Head of caudate nucleus (tissue), 42 donors: ENCODE measurements at regions not wholly inside any gene's neighbourhood (a gene's known extent, or its start where the extent isn't known, plus 50 kb on each side); places are given as distances from the start of the nearest gene placed in this dataset.

ENCODE experiments used
- DNase-seq, 42 donors: peaks; one replicate each; pipeline versions ENCODE4 v3.0.0 to v3.0.0-alpha.2; 2020 to 2021; ENCODE audit warnings: mixed read lengths in 7 of 42
- intact Hi-C: fragments of 100-400 bp; cut with DNase I; formaldehyde crosslinking; loops from one replicate; pipeline ENCODE4 v1.15.0; 2022

DNA sequence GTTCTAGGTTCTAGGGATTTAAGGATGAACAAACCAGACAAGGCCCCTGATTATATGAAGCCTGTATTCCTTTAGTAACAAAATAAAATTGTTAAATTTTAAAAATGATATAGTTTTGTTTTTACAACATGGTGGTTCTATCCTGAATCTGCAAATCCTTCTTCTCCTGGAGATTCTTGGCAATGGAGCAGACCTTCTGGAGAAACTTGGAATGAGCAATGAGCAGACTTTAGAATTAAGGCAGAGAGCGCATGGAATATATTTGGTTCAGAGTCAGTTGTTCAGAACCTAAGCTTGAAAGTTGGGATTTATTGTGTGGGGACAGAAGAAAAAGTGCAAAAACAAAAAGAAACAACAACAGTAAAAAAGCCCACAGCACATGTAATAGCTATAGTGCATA lies 381.1 kb downstream of the ADGRL2 start:
- no peak for DNase-seq
- intact Hi-C loops = no loop called here

- DNase-seq = no peak
These were observed 378.4 kb downstream of the ADGRL2 start for GRCh38 chr1:82179131-82179530.

DNA sequence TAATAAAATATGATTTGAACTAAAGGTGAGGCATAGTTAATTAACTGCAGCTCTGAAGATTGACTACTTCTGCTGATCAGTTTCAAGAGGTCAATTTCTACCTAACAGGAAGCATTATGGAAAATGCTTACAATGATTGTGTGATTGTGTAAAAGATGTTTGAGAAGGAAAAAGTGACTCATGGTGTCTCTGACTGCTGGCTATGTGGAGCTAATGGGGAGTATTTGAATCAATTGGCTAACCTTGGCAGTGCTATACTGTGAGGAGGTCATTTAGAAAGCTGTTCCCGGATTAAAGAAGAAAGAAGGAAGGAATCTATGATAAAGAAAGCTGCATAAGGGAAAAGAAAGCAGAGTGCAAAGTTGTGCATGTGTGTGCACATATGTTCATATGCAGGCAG lies 376.5 kb downstream of the ADGRL2 start:
- no peak for DNase-seq
- intact Hi-C loops = no loop called here

More at GRCh38 chr1:82179131-82179530, 378.4 kb downstream of the ADGRL2 start:
- intact Hi-C loops = no loop called here

DNA sequence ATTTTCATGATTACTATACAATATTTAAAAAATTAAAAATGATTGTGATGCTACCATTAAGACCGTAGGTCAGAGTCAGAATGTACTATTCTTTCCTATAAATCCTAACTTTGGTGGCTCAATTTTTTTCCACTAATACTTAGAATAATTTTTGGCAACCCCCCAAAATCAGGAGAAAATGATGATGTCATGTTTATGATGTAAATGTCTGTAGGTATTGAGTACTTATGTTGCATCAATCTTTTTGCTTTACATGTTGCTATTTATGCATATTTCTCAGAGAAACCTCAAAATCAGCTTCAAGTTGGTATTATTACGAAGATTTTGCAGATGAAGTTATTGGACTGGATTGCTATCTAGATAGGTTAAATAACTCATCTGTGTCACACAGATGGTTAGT lies 371.2 kb downstream of the ADGRL2 start:
- intact Hi-C loops = no loop called here

GRCh38 chr1:82168482-82168881 lies 367.7 kb downstream of the ADGRL2 start:
- intact Hi-C loops = no loop called here

More for the DNA sequence above, 371.2 kb downstream of the ADGRL2 start:
- DNase-seq = no peak

DNA sequence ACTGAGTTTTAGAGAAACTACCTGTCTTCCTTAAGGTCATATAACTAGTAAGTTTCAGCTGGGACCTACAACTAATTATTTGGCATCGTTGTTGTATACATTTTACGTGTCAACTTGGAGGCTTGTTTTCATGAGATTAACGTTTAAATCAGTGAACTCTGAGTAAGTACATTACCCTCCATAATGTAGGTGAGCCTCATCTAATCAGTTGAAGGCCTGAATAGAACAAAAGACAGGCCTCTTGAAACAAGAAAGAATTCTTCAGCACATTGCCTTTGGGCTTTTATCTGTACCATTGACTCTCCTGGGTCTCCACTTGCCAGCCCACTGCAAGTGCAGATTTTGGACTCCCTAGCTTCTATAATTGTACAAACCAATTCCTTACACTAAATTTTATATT lies 364.6 kb downstream of the ADGRL2 start:
- DNase-seq = no peak
- intact Hi-C loops = no loop called here

More at GRCh38 chr1:82168482-82168881, 367.7 kb downstream of the ADGRL2 start:
- DNase-seq = no peak

GRCh38 chr1:82162486-82163420 lies 362.0 kb downstream of the ADGRL2 start:
- DNase-seq = peak in 6 of 42 donors; percentile 3 to 31 (median 11)
- intact Hi-C loops = no loop called here

- intact Hi-C loops = no loop called here
- DNase-seq = peak in 2 of 42 donors; percentile 0 to 5
These were observed 361.0 kb downstream of the ADGRL2 start for GRCh38 chr1:82161700-82162141.

DNA sequence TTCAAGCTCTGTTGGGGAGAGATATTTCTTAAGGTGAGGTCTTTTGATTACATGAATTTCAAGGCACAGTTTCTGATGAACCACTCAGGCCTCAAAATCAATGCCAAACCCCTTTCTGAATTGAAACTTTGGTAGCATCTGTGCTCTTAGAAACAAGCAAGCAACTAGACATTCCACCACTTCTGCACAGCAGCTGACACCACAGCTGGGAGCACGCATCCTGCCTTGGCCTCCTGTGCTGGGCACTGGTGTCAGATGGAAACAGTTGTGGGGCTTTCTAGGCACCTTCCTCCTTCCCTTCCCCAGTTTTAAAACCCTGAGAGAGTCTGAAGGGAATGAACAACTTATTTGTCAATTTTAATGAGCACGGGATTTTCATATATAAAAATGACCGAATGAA lies 360.2 kb downstream of the ADGRL2 start:
- no peak for DNase-seq
- intact Hi-C loops = no loop called here

- no peak for DNase-seq
- intact Hi-C loops = no loop called here
These were observed 359.3 kb downstream of the ADGRL2 start for GRCh38 chr1:82160036-82160435.

- DNase-seq = no peak
- intact Hi-C loops = no loop called here
These were observed 358.2 kb downstream of the ADGRL2 start for GRCh38 chr1:82158981-82159380.

- intact Hi-C loops = no loop called here
- no peak for DNase-seq
These were observed 353.7 kb downstream of the ADGRL2 start for GRCh38 chr1:82154219-82154970.

- no peak for DNase-seq
- intact Hi-C loops = no loop called here
These were observed 353.0 kb downstream of the ADGRL2 start for GRCh38 chr1:82153752-82154151.

DNA sequence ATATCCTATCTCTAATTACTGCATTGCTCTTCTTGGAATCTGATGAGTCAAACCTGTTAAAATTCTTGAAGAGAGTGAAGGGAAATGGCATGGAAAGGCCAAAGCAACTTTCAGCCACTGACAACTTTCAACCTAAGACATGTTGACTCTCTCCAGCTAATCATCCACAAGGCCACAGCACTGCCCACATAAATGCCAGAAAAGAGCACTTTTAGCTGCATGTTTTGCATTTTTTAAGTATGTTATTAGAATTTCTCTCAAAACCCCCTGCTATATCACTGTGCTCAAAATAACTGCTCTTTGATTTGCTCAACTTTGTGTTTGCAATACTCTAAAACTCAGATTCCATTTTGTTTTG lies 352.5 kb downstream of the ADGRL2 start:
- DNase-seq = no peak
- intact Hi-C loops = no loop called here

DNA sequence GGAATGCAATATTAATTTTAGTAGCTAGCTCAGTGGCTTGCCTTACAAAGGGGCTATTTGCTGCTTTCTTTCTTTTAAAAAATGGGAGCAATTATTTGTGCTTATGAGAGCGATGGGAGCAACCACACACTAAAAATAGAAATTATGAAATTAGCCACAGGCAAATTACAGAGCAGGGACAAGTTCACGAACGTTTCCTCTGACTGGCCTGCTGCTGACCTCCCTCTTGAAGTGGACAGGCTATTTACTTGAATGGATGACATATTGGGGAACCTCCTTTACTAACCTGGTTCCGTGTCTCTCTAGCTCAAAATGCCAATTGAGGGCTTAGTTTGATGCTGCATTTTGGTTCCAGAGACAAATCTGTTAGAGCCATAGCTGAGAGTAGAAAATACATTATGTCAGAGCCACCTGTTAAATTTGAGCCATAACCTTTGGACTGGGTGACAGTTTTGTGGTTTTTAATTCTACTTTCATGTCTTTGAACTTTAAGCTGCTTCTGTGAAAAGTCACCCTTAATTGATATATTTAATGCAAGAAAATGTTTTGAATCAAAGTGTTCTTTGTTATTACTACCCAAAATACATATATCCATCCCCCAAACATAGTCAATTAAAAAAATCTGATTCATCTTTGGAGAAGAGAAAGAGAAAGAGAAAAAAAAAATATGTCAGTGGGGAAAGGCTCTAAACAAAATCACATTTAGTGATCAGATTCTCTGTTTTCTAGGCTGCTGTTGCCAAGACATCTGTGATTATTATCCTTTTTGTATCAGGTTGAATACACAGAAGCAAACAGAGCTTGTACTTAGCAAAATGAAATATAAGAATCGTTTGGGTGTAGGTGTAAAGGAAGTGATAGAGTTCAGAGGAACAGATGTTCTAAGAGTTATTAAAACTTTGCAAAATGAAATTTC lies 351.9 kb downstream of the ADGRL2 start:
- intact Hi-C loops = no loop called here
- DNase-seq = no peak

GRCh38 chr1:82145656-82146055 lies 344.9 kb downstream of the ADGRL2 start:
- intact Hi-C loops = no loop called here
- no peak for DNase-seq

DNA sequence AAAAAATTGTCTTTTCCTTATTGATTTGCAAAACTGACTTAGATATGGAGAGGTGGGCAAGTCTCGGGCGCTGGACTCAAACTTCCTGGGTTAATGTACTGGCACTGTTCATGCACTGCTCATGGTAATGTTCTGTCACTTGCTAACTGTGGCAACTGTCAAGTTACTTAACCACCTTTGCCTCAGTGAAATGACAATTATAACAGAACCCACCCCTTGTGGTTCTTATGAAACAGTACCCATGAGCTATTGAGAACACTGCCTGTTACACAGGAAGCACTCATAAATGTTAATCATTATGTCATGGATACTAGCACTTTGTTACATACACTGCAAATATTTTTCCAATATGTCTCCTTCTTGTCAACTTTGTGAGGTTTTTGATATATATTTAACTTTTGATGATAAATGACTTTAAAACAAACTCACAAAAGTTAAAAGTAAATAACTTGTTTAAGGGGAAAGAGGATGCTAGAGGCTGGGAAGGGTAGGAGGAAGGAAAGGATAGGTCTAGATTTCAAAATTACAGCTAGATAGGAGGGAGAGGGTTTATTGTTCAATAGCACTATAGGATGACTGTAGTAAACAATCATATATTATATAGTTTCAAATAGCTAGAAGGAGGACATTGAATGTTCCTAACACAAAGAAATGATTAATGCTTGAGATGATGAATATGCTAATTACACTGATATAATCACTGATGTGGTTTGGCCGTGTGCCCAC lies 342.5 kb downstream of the ADGRL2 start:
- intact Hi-C loops = no loop called here
- no peak for DNase-seq

GRCh38 chr1:82141390-82141789 lies 340.7 kb downstream of the ADGRL2 start:
- DNase-seq = no peak
- intact Hi-C loops = no loop called here
